IMR-90 (cell line): ENCODE measurements at regions not wholly inside any gene's neighbourhood (a gene's known extent, or its start where the extent isn't known, plus 50 kb on each side); places are given as distances from the start of the nearest gene placed in this dataset.

Experiments
- ATAC-seq: fragments of 200-7000 bp; cut with Tn5 transposase; 2 replicates; pipeline ENCODE4 v1.9.1; 2020; ENCODE audit warnings: low read depth, mild to moderate bottlenecking, moderate library complexity
- BruUV-seq: library from RNA; stranded (reverse); fragments of 400-500 nt; replicated peaks from 2 replicates; lab custom pipeline; 2021; lab: Mats Ljungman, UMichigan
- CTCF ChIA-PET: fragments of 300-600 bp; formaldehyde crosslinking; extraction: SDS; loops from one replicate; lab custom pipeline; 2021; ENCODE audit warnings: antibody characterized with exemption; lab: Yijun Ruan, JAX
- POLR2A ChIA-PET: fragments of 300-600 bp; sonication (Branson Sonifier 250); formaldehyde crosslinking; loops from one replicate; lab custom pipeline; 2022; ENCODE audit warnings: antibody characterized with exemption; ENCODE audit not compliant: unreplicated experiment; lab: Charles Lee
- DNase-seq: peaks from one replicate; pipeline ENCODE4 v3.0.0; 2013
- H2AFZ ChIP-seq: replicated peaks from 2 replicates; pipeline ENCODE3; 2013; ENCODE audit warnings: low read length, mild to moderate bottlenecking; ENCODE audit not compliant: poor library complexity
- H2AK5ac ChIP-seq: 2 replicates; pipeline ENCODE4 v1.6.1; 2013; ENCODE audit warnings: low read depth, low read length, inconsistent platforms
- H2AK9ac ChIP-seq: replicated peaks from 2 replicates; pipeline ENCODE3; 2013; ENCODE audit warnings: mild to moderate bottlenecking, low read depth, low read length, moderate library complexity; ENCODE audit not compliant: poor library complexity
- H2BK120ac ChIP-seq: 2 replicates; pipeline ENCODE4 v1.6.1; 2013; ENCODE audit warnings: low read depth, low read length, inconsistent platforms
- H2BK15ac ChIP-seq: 3 replicates; pipeline ENCODE4 v1.6.1; 2013; ENCODE audit warnings: low read depth, low read length, inconsistent platforms
- H2BK20ac ChIP-seq: 2 replicates; pipeline ENCODE4 v1.6.1; 2013; ENCODE audit warnings: low read depth, mild to moderate bottlenecking, inconsistent platforms, low read length, moderate library complexity
- H2BK5ac ChIP-seq: 2 replicates; pipeline ENCODE4 v1.6.1; 2013; ENCODE audit warnings: mild to moderate bottlenecking, low read depth, low read length, inconsistent platforms; ENCODE audit not compliant: poor library complexity, severe bottlenecking
- H3K14ac ChIP-seq: replicated peaks from 2 replicates; pipeline ENCODE4 v1.6.1; 2013; ENCODE audit warnings: low read depth, low read length, inconsistent platforms
- H3K18ac ChIP-seq: 2 replicates; pipeline ENCODE4 v1.6.1; 2013; ENCODE audit warnings: low read depth, low read length, control low read depth
- H3K23ac ChIP-seq: 2 replicates; pipeline ENCODE4 v1.6.1; 2013; ENCODE audit warnings: low read depth, low read length, inconsistent platforms
- H3K27ac ChIP-seq: 2 replicates; pipeline ENCODE4 v1.5.1; 2013; ENCODE audit warnings: mild to moderate bottlenecking, control low read depth, low read length; ENCODE audit not compliant: insufficient read depth
- H3K27me3 ChIP-seq: 2 replicates; pipeline ENCODE4 v1.6.1; 2013; ENCODE audit warnings: low read length; ENCODE audit not compliant: control insufficient read depth, insufficient read depth
- H3K36me3 ChIP-seq: 2 replicates; pipeline ENCODE4 v1.6.1; 2013; ENCODE audit warnings: low read length, mixed read lengths; ENCODE audit not compliant: control insufficient read depth, insufficient read depth
- H3K4ac ChIP-seq: 2 replicates; pipeline ENCODE4 v1.6.1; 2013; ENCODE audit warnings: low read depth, low read length, inconsistent platforms
- H3K4me1 ChIP-seq: 2 replicates; pipeline ENCODE4 v1.6.1; 2013; ENCODE audit warnings: low read length, mixed read lengths; ENCODE audit not compliant: control insufficient read depth, insufficient read depth
- H3K4me2 ChIP-seq: 2 replicates; pipeline ENCODE4 v1.6.1; 2013; ENCODE audit warnings: low read depth, mild to moderate bottlenecking, control low read depth, low read length, moderate library complexity
- H3K4me3 ChIP-seq: 2 replicates; pipeline ENCODE4 v1.5.1; 2013; ENCODE audit warnings: low read depth, mild to moderate bottlenecking, control low read depth, low read length, moderate library complexity; ENCODE audit not compliant: insufficient read depth
- H3K56ac ChIP-seq: 2 replicates; pipeline ENCODE4 v1.6.1; 2013; ENCODE audit warnings: low read length, inconsistent platforms; ENCODE audit not compliant: insufficient read depth; ENCODE audit errors: extremely low read depth
- H3K79me1 ChIP-seq, 2 experiments: 2 replicates each; pipeline ENCODE4 v1.6.1; 2013; ENCODE audit warnings: low read length in 2 of 2, inconsistent platforms in 1 of 2, low read depth in 1 of 2
- H3K9ac ChIP-seq: 2 replicates; pipeline ENCODE4 v1.6.1; 2013; ENCODE audit warnings: low read depth, low read length, control low read depth
- H3K9me1 ChIP-seq: 2 replicates; pipeline ENCODE4 v1.6.1; 2013; ENCODE audit warnings: low read length, inconsistent platforms; ENCODE audit not compliant: insufficient read depth
- H3K9me3 ChIP-seq: 2 replicates; pipeline ENCODE4 v1.6.1; 2013; ENCODE audit warnings: low read length; ENCODE audit not compliant: control insufficient read depth, insufficient read depth
- H4K20me1 ChIP-seq: 2 replicates; pipeline ENCODE4 v1.6.1; 2013; ENCODE audit warnings: low read length, inconsistent platforms; ENCODE audit not compliant: insufficient read depth
- H4K5ac ChIP-seq: 2 replicates; pipeline ENCODE4 v1.6.1; 2013; ENCODE audit warnings: mild to moderate bottlenecking, low read depth, low read length, control low read depth
- H4K8ac ChIP-seq, 2 experiments: 2 replicates each; pipeline ENCODE4 v1.6.1; 2013; ENCODE audit warnings: low read depth in 2 of 2, low read length in 2 of 2, control low read depth in 1 of 2, inconsistent platforms in 1 of 2
- H4K91ac ChIP-seq: 2 replicates; pipeline ENCODE4 v1.6.1; 2013; ENCODE audit warnings: low read depth, low read length, inconsistent platforms; ENCODE audit not compliant: insufficient read depth
- CEBPB ChIP-seq: IDR thresholded peaks from 2 replicates; pipeline ENCODE4 v1.6.1; 2012; ENCODE audit warnings: low read depth, low read length, improper control_type of control experiment
- CHD1 ChIP-seq: IDR thresholded peaks from 2 replicates; pipeline ENCODE4 v1.6.1; 2012; ENCODE audit warnings: low read depth, low read length, improper control_type of control experiment
- CTCF ChIP-seq: conservative IDR thresholded peaks from 2 replicates; pipeline ENCODE4 v1.5.1; 2012; ENCODE audit warnings: mild to moderate bottlenecking, low read depth, low read length, improper control_type of control experiment
- ELK1 ChIP-seq: fragments of 150-350 bp; IDR thresholded peaks from 2 replicates; pipeline ENCODE4 v1.6.1; 2016; ENCODE audit warnings: low read depth, mild to moderate bottlenecking, low read length, moderate library complexity, borderline replicate concordance
- FOS ChIP-seq: fragments of 150-350 bp; IDR thresholded peaks from 2 replicates; pipeline ENCODE4 v1.6.1; 2016; ENCODE audit warnings: low read depth, low read length
- MAZ ChIP-seq: IDR thresholded peaks from 2 replicates; pipeline ENCODE4 v1.6.1; 2012; ENCODE audit warnings: low read depth, mild to moderate bottlenecking, low read length, improper control_type of control experiment, moderate library complexity, borderline replicate concordance
- MXI1 ChIP-seq: IDR thresholded peaks from 2 replicates; pipeline ENCODE4 v1.6.1; 2012; ENCODE audit warnings: low read depth, mild to moderate bottlenecking, low read length, moderate library complexity, borderline replicate concordance
- NFE2L2 ChIP-seq: fragments of 150-350 bp; IDR thresholded peaks from 2 replicates; pipeline ENCODE4 v1.6.1; 2016; ENCODE audit warnings: low read depth, mild to moderate bottlenecking, low read length
- POLR2A ChIP-seq: IDR thresholded peaks from 2 replicates; pipeline ENCODE4 v1.6.1; 2012; ENCODE audit warnings: mild to moderate bottlenecking, low read depth, low read length
- RAD21 ChIP-seq: IDR thresholded peaks from 2 replicates; pipeline ENCODE4 v1.6.1; 2012; ENCODE audit warnings: low read length, improper control_type of control experiment
- RCOR1 ChIP-seq: IDR thresholded peaks from 2 replicates; pipeline ENCODE4 v1.6.1; 2012; ENCODE audit warnings: mild to moderate bottlenecking, low read length, improper control_type of control experiment; ENCODE audit not compliant: insufficient replicate concordance
- RFX5 ChIP-seq: IDR thresholded peaks from 2 replicates; pipeline ENCODE4 v1.8.0; 2012; ENCODE audit warnings: low read depth, mild to moderate bottlenecking, low read length, moderate library complexity
- SMC3 ChIP-seq: fragments of 150-350 bp; IDR thresholded peaks from 2 replicates; pipeline ENCODE4 v1.6.1; 2016; ENCODE audit warnings: low read depth, mild to moderate bottlenecking, antibody characterized with exemption, low read length, moderate library complexity
- USF2 ChIP-seq: fragments of 150-350 bp; IDR thresholded peaks from 2 replicates; pipeline ENCODE4 v1.6.1; 2017; ENCODE audit warnings: mild to moderate bottlenecking, antibody characterized with exemption, low read length, low read depth
- WGBS, 2 experiments: methylation state at CpG; one replicate each; pipeline versions ENCODE4 v1.1.5 to v1.1.7; 2013; ENCODE audit warnings: missing lambda C conversion rate in 2 of 2; ENCODE audit not compliant: insufficient read length in 1 of 2; ENCODE audit errors: extremely low coverage in 2 of 2; 5-methylcytosine and 5-hydroxymethylcytosine counted together
- dilution Hi-C: fragments of 300-500 bp; cut with HindIII; formaldehyde crosslinking; loops from one replicate; pipeline ENCODE4 v1.14.3; 2018; ENCODE audit warnings: low sequenced_read_pairs; ENCODE audit not compliant: unreplicated experiment
- in situ Hi-C: fragments of 300-500 bp; cut with MboI; formaldehyde crosslinking; loops from 3 replicates; pipeline ENCODE4 v1.14.3; 2019; ENCODE audit warnings: low sequenced_read_pairs, inconsistent platforms, mixed read lengths
- intact Hi-C: fragments of 100-400 bp; cut with micrococcal nuclease; formaldehyde crosslinking; loops from 2 replicates; pipeline ENCODE4 v1.10.0; 2022

GRCh38 chr2:220877491-220877890, 694.6 kb downstream of the EPHA4 start:
- H2AFZ ChIP-seq, result no peak overlapping the region
- H2AK5ac ChIP-seq, result no peak overlapping the region
- no peak overlapping the region for H2BK120ac ChIP-seq
- H3K14ac ChIP-seq, result no peak overlapping the region
- H4K8ac ChIP-seq, result no peak overlapping the region
- no peak overlapping the region for H4K91ac ChIP-seq
- no peak overlapping the region for H3K9ac ChIP-seq
- no peaks in the 10 kb centered on the region for H4K20me1 ChIP-seq
- H3K27ac ChIP-seq, result no peak overlapping the region
- no peak overlapping the region for H3K4me2 ChIP-seq
- H3K23ac ChIP-seq, result no peak overlapping the region
- no TSS peak for BruUV-seq
- H4K5ac ChIP-seq, result no peak overlapping the region
- no peak overlapping the region for H3K56ac ChIP-seq
- H2BK20ac ChIP-seq, result no peak overlapping the region
- no peak for TF ChIP-seq FOS
- no peak for TF ChIP-seq RCOR1
- TF ChIP-seq RAD21, result no peak
- no peak for TF ChIP-seq CTCF
- TF ChIP-seq MAZ, result no peak
- TF ChIP-seq CHD1, result no peak
- TF ChIP-seq POLR2A, result no peak
- TF ChIP-seq NFE2L2, result no peak
- no peak for TF ChIP-seq MXI1
- no peak for TF ChIP-seq USF2
- TF ChIP-seq ELK1, result no peak
- TF ChIP-seq RFX5, result no peak
- no peak for TF ChIP-seq SMC3
- no peak for TF ChIP-seq CEBPB
- DNase-seq (no peak), ATAC-seq (no peak)
- no peaks in the 10 kb centered on the region for H3K9me1 ChIP-seq
- dilution Hi-C loops (no loop called here), intact Hi-C loops (no loop called here), in situ Hi-C loops (no loop called here)
- H3K36me3 ChIP-seq, result no peaks in the 10 kb centered on the region
- H3K18ac ChIP-seq, result no peak overlapping the region
- H2BK5ac ChIP-seq, result no peak overlapping the region
- ChIA-PET POLR2A (no interaction called here), CTCF (interaction anchor here (0.6 to 1.2 kb wide), 3 partner anchors 10 to 36 kb away, joined by 3 read pairs; no protein-coding TSS in a partner anchor)
- H2AK9ac ChIP-seq, result no peak overlapping the region
- no peaks in the 10 kb centered on the region for H3K79me1 ChIP-seq
- H3K4me3 ChIP-seq, result no peak overlapping the region
- no peak overlapping the region for H3K4ac ChIP-seq
- no peak overlapping the region for H2BK15ac ChIP-seq
- no peaks in the 10 kb centered on the region for H3K27me3 ChIP-seq
- no peaks in the 10 kb centered on the region for H3K4me1 ChIP-seq
- no peaks in the 10 kb centered on the region for H3K9me3 ChIP-seq
- no CpG with 5 or more reads among the region's 2 CpGs for WGBS, 2 experiments
